ENCODE measurements at regions not wholly inside any gene's neighbourhood (a gene's known extent, or its start where the extent isn't known, plus 50 kb on each side); places are given as distances from the start of the nearest gene placed in this dataset.

DNA sequence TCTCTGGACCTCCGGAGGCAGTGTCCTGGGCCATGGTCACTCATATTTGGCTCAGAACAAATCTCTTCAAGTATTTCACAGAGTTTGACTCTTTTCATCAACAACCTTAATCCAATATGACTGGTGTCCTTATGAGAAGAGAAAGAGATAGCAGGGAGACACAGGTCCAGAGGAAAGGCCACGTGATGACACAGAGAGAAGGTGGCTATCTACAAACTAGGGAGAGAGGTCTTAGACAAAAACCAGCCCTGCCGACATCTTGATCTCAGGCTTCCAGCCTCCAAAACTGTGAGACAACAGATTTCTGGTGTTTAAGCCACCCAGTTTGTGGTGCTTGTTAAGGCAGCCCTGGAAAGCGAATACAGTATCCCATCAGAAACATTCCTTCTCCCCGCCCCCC, 237.1 kb upstream of the PROK2 start:
- no peaks in the 10 kb centered on the region for H3K4me1 Mint-ChIP-seq
- no peaks in the 10 kb centered on the region for H3K4me1 ChIP-seq (ENCODE audit: insufficient read depth, low read length)
- CTCF ChIA-PET (ENCODE audit: partially characterized antibody): no interaction called here
- DNase-seq: no peak
- no peaks in the 10 kb centered on the region for H3K36me3 ChIP-seq (ENCODE audit: insufficient read depth, low read length)
- peaks cover 0 to 6% of the 10 kb centered on the region in 2 donors for H3K27me3 Mint-ChIP-seq
- H3K4me3 ChIP-seq (ENCODE audit: low read length in 2 of 2): no peak overlapping the region
- POLR2A ChIA-PET (ENCODE audit: partially characterized antibody): no interaction called here
- intact Hi-C loops (cut with micrococcal nuclease): no loop called here
- no peak overlapping the region for H3K27ac ChIP-seq (ENCODE audit: low read depth, low read length)
- H3K27ac Mint-ChIP-seq: no peak overlapping the region
- H3K36me3 Mint-ChIP-seq: no peaks in the 10 kb centered on the region
- peaks cover 0 to 2% (median 0%) of the 10 kb centered on the region in 8 donors for H3K9me3 Mint-ChIP-seq
- no peaks in the 10 kb centered on the region for H3K9me3 ChIP-seq (ENCODE audit: control insufficient read depth in 1 of 2, low read length in 2 of 2)
- H3K27me3 ChIP-seq (ENCODE audit: insufficient read depth, low read length): no peaks in the 10 kb centered on the region
- no peak overlapping the region for H3K4me3 Mint-ChIP-seq

DNA sequence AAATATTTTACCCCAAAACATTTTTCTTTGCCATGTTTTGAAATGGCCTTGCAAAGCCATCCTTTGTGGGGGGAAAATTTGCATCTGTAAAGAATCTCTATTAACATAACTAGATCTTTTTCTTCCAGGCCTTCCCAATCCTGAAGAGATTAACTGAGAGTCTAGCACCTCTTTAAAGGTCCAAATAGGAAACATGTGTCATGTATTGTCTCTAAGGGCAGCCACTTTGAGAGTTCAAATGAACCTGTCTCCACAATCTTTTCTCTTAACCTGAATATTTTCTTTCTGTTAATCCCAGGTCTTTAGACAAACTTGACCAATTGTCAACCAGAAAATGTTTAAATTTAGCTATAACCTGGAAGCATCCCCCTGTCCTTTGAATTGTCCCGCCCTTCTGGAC, 236.6 kb upstream of the PROK2 start:
- H3K27me3 Mint-ChIP-seq: peaks cover 0 to 6% of the 10 kb centered on the region in 2 donors
- CTCF ChIA-PET (ENCODE audit: partially characterized antibody): no interaction called here
- no peaks in the 10 kb centered on the region for H3K9me3 ChIP-seq (ENCODE audit: control insufficient read depth in 1 of 2, low read length in 2 of 2)
- H3K4me3 Mint-ChIP-seq: no peak overlapping the region
- no peak overlapping the region for H3K27ac ChIP-seq (ENCODE audit: low read depth, low read length)
- H3K27ac Mint-ChIP-seq: no peak overlapping the region
- POLR2A ChIA-PET (ENCODE audit: partially characterized antibody): no interaction called here
- H3K4me1 Mint-ChIP-seq: no peaks in the 10 kb centered on the region
- no peak for DNase-seq
- H3K4me1 ChIP-seq (ENCODE audit: insufficient read depth, low read length): no peaks in the 10 kb centered on the region
- H3K9me3 Mint-ChIP-seq: peaks cover 0 to 2% (median 0%) of the 10 kb centered on the region in 8 donors
- no peaks in the 10 kb centered on the region for H3K36me3 ChIP-seq (ENCODE audit: insufficient read depth, low read length)
- H3K4me3 ChIP-seq (ENCODE audit: low read length in 2 of 2): no peak overlapping the region
- H3K36me3 Mint-ChIP-seq: no peaks in the 10 kb centered on the region
- intact Hi-C loops (cut with micrococcal nuclease): no loop called here
- no peaks in the 10 kb centered on the region for H3K27me3 ChIP-seq (ENCODE audit: insufficient read depth, low read length)

DNA sequence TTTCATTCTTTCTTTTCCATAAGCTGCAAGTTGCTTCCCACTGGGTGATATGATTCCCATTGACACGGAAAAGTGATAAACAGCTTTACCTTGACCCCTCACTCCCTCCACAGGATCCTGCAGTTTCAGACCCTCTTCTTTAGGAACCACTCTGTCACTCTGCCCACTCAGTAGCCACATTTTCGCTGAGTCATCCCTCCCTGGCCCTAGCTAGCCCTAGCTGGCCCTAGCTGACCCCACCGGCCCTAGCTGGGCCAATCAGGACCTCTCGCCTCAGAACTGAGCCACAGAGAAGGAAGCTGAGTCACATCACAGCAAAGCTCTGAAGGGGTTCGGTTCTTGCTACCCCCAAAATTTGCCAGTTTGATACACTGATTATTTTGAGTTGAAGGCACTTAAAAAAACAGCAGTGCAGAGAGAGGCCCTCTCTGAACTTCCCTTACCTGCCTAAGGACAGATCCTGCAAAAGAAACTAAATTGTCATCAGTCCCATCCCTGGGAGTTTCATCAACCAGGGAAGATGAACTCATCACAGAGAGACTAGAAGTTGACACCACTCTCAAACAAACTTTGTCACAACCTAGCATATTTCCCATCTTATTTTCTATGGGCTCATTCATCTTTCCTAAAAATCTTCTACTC, 233.5 kb upstream of the PROK2 start:
- Histone ChIP-seq H3K36me3 (ENCODE audit: insufficient read depth, low read length) (no peaks in the 10 kb centered on the region), H3K4me1 (ENCODE audit: insufficient read depth, low read length) (no peaks in the 10 kb centered on the region), H3K27me3 (ENCODE audit: insufficient read depth, low read length) (no peaks in the 10 kb centered on the region), H3K9me3 (ENCODE audit: control insufficient read depth in 1 of 2, low read length in 2 of 2) (no peaks in the 10 kb centered on the region), H3K27ac (ENCODE audit: low read depth, low read length) (no peak overlapping the region), H3K4me3 (ENCODE audit: low read length in 2 of 2) (no peak overlapping the region)
- Mint-ChIP-seq H3K4me1 (no peaks in the 10 kb centered on the region), H3K9me3 (no peaks in the 10 kb centered on the region), H3K27me3 (no peaks in the 10 kb centered on the region), H3K4me3 (no peak overlapping the region), H3K36me3 (no peaks in the 10 kb centered on the region), H3K27ac (no peak overlapping the region)
- intact Hi-C loops (cut with micrococcal nuclease): no loop called here
- ChIA-PET CTCF (ENCODE audit: partially characterized antibody) (no interaction called here), POLR2A (ENCODE audit: partially characterized antibody) (no interaction called here)
- DNase-seq: no peak

DNA sequence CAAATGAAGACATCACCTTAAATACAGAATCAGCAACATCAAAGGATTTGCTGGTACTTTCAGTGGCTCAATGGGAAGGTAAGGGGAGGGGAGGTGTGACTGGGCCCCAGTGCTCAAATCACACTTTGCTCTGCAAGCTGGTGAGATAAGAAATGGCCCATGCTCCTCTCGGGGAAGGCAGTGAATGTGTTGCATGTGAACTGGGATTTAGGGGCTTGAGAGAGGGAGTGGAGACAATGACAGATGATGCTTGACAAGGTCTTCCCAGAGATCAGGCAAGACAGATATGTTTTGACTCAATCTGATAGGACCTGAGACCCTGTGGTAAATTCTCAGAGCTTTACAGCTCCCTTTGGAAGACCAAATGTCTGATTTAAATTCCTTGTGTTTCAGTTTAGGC, 233.0 kb upstream of the PROK2 start:
- H3K27ac Mint-ChIP-seq: no peak overlapping the region
- Histone ChIP-seq H3K4me1 (ENCODE audit: insufficient read depth, low read length) (no peaks in the 10 kb centered on the region), H3K4me3 (ENCODE audit: low read length in 2 of 2) (no peak overlapping the region), H3K27ac (ENCODE audit: low read depth, low read length) (no peak overlapping the region), H3K27me3 (ENCODE audit: insufficient read depth, low read length) (no peaks in the 10 kb centered on the region), H3K9me3 (ENCODE audit: control insufficient read depth in 1 of 2, low read length in 2 of 2) (no peaks in the 10 kb centered on the region), H3K36me3 (ENCODE audit: insufficient read depth, low read length) (no peaks in the 10 kb centered on the region)
- no peaks in the 10 kb centered on the region for H3K4me1 Mint-ChIP-seq
- H3K36me3 Mint-ChIP-seq: no peaks in the 10 kb centered on the region
- intact Hi-C loops (cut with micrococcal nuclease): no loop called here
- peak overlapping the region in 1 of 8 donors; percentile 12 for H3K4me3 Mint-ChIP-seq
- no peaks in the 10 kb centered on the region for H3K9me3 Mint-ChIP-seq
- DNase-seq: no peak
- CTCF ChIA-PET (ENCODE audit: partially characterized antibody): interaction anchor here (0.6 kb wide), 1 partner anchor 794 kb away, joined by 3 read pairs; no protein-coding TSS in a partner anchor
- POLR2A ChIA-PET (ENCODE audit: partially characterized antibody): no interaction called here
- no peaks in the 10 kb centered on the region for H3K27me3 Mint-ChIP-seq

DNA sequence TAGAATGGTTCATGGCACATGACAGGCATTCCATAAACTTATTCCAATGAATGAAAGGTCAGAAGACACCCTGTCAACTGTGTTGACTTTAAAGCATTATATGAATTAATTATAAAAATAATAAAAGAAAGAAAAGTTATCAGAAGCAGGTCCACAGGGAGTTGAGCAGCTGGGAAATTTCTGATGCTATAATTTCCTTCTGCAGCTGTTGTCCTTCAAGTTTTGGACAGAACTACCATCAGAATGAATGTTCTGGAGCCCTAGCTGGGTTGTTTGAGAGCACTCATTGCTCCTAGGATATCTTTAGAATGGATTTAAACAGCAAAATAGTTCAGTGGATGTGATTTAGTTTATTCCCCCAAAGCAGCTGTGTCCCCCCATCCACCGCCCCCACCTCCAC, 232.4 kb upstream of the PROK2 start:
- Histone ChIP-seq H3K36me3 (ENCODE audit: insufficient read depth, low read length) (no peaks in the 10 kb centered on the region), H3K9me3 (ENCODE audit: control insufficient read depth in 1 of 2, low read length in 2 of 2) (no peaks in the 10 kb centered on the region), H3K4me3 (ENCODE audit: low read length in 2 of 2) (no peak overlapping the region), H3K27ac (ENCODE audit: low read depth, low read length) (no peak overlapping the region), H3K27me3 (ENCODE audit: insufficient read depth, low read length) (no peaks in the 10 kb centered on the region), H3K4me1 (ENCODE audit: insufficient read depth, low read length) (no peaks in the 10 kb centered on the region)
- intact Hi-C loops (cut with micrococcal nuclease): no loop called here
- POLR2A ChIA-PET (ENCODE audit: partially characterized antibody): no interaction called here
- no peak for DNase-seq
- Mint-ChIP-seq H3K27ac (no peak overlapping the region), H3K27me3 (no peaks in the 10 kb centered on the region), H3K4me3 (no peak overlapping the region), H3K36me3 (no peaks in the 10 kb centered on the region), H3K4me1 (no peaks in the 10 kb centered on the region), H3K9me3 (no peaks in the 10 kb centered on the region)
- CTCF ChIA-PET (ENCODE audit: partially characterized antibody): interaction anchor here (0.6 kb wide), 1 partner anchor 794 kb away, joined by 3 read pairs; no protein-coding TSS in a partner anchor

DNA sequence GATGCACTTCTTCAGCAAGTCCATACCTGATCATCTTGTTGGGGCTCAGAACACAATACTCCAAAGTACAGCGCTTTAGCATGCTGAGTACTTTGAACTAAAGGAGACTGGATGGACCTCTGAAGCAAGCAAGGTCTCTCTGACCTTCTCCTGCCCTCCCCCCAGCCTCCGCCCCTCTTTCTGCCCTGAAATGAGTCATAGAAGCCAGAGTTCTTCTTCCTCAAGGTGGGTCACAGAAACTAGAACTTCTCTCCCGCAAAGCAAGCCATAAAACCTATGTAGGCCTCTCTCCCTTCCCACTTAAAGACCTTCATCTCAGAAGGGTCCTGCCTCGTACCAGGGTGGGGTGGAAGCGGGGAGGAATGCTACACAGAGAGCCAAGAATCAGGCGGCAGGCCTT, 230.5 kb upstream of the PROK2 start:
- Mint-ChIP-seq H3K9me3 (no peaks in the 10 kb centered on the region), H3K4me1 (no peaks in the 10 kb centered on the region), H3K27me3 (peaks cover 0 to 2% of the 10 kb centered on the region in 2 donors), H3K4me3 (no peak overlapping the region), H3K27ac (no peak overlapping the region), H3K36me3 (no peaks in the 10 kb centered on the region)
- DNase-seq: no peak
- intact Hi-C loops (cut with micrococcal nuclease): no loop called here
- Histone ChIP-seq H3K9me3 (ENCODE audit: control insufficient read depth in 1 of 2, low read length in 2 of 2) (no peaks in the 10 kb centered on the region), H3K36me3 (ENCODE audit: insufficient read depth, low read length) (no peaks in the 10 kb centered on the region), H3K4me1 (ENCODE audit: insufficient read depth, low read length) (no peaks in the 10 kb centered on the region), H3K4me3 (ENCODE audit: low read length in 2 of 2) (no peak overlapping the region), H3K27ac (ENCODE audit: low read depth, low read length) (no peak overlapping the region), H3K27me3 (ENCODE audit: insufficient read depth, low read length) (no peaks in the 10 kb centered on the region)
- CTCF ChIA-PET (ENCODE audit: partially characterized antibody): no interaction called here
- POLR2A ChIA-PET (ENCODE audit: partially characterized antibody): no interaction called here

DNA sequence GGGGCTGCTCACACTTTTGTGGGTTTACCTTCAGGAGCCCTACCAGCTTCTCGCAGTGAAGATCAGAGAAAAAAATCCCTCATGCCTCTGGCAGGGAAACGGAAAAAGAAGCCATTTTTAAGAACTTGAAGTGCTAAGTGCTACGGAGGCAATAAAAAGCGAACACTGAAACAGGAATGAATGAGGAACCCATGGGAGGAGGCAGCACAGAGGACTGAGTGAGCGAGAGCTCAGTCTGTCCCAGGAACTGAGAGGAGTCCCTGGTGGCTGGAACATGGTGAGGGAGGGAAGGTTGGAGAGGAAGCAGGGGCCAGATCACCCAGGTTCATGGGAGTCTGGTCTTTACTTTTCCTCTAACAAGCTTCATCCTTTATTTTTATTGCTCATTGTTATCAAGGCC, 228.1 kb upstream of the PROK2 start:
- Histone ChIP-seq H3K27ac (ENCODE audit: low read depth, low read length) (no peak overlapping the region), H3K4me3 (ENCODE audit: low read length in 2 of 2) (no peak overlapping the region), H3K27me3 (ENCODE audit: insufficient read depth, low read length) (no peaks in the 10 kb centered on the region), H3K4me1 (ENCODE audit: insufficient read depth, low read length) (no peaks in the 10 kb centered on the region), H3K9me3 (ENCODE audit: control insufficient read depth in 1 of 2, low read length in 2 of 2) (no peaks in the 10 kb centered on the region), H3K36me3 (ENCODE audit: insufficient read depth, low read length) (no peaks in the 10 kb centered on the region)
- H3K27ac Mint-ChIP-seq: no peak overlapping the region
- H3K4me3 Mint-ChIP-seq: no peak overlapping the region
- intact Hi-C loops (cut with micrococcal nuclease): no loop called here
- DNase-seq: no peak
- CTCF ChIA-PET (ENCODE audit: partially characterized antibody): no interaction called here
- no peaks in the 10 kb centered on the region for H3K4me1 Mint-ChIP-seq
- no peaks in the 10 kb centered on the region for H3K36me3 Mint-ChIP-seq
- no peaks in the 10 kb centered on the region for H3K9me3 Mint-ChIP-seq
- POLR2A ChIA-PET (ENCODE audit: partially characterized antibody): no interaction called here
- peaks cover 0 to 8% of the 10 kb centered on the region in 2 donors for H3K27me3 Mint-ChIP-seq

DNA sequence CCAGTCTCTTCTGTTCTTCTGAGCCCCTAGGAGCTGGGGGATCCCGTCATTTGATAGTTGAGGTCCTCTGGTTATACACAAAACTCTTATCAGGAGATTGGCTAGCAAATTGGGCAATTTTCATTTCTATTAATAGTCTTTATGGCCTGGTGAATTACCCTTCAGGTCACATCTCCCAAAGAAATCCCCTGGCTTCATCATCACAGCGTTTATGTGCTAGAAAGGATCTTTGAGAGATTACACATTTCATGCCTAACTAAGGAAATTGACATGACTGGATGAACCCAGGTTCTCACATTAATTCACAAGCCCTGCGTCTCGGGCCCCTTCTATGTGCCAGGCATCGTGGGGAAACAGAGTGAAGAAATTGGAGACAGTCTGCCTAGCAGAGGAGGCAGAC, 227.4 kb upstream of the PROK2 start:
- no peaks in the 10 kb centered on the region for H3K4me1 Mint-ChIP-seq
- H3K27me3 ChIP-seq (ENCODE audit: insufficient read depth, low read length): no peaks in the 10 kb centered on the region
- peaks cover 0 to 8% of the 10 kb centered on the region in 2 donors for H3K27me3 Mint-ChIP-seq
- no peaks in the 10 kb centered on the region for H3K9me3 ChIP-seq (ENCODE audit: control insufficient read depth in 1 of 2, low read length in 2 of 2)
- H3K4me3 ChIP-seq (ENCODE audit: low read length in 2 of 2): no peak overlapping the region
- no peak overlapping the region for H3K27ac Mint-ChIP-seq
- H3K27ac ChIP-seq (ENCODE audit: low read depth, low read length): no peak overlapping the region
- H3K4me3 Mint-ChIP-seq: no peak overlapping the region
- POLR2A ChIA-PET (ENCODE audit: partially characterized antibody): no interaction called here
- intact Hi-C loops (cut with micrococcal nuclease): no loop called here
- no peak for DNase-seq
- no peaks in the 10 kb centered on the region for H3K9me3 Mint-ChIP-seq
- CTCF ChIA-PET (ENCODE audit: partially characterized antibody): no interaction called here
- H3K36me3 ChIP-seq (ENCODE audit: insufficient read depth, low read length): no peaks in the 10 kb centered on the region
- no peaks in the 10 kb centered on the region for H3K4me1 ChIP-seq (ENCODE audit: insufficient read depth, low read length)
- H3K36me3 Mint-ChIP-seq: no peaks in the 10 kb centered on the region

Data from CD4-positive, alpha-beta memory T cell (primary cell).